DND-41 (cell line): ENCODE measurements at regions not wholly inside any gene's neighbourhood (a gene's known extent, or its start where the extent isn't known, plus 50 kb on each side); places are given as distances from the start of the nearest gene placed in this dataset.

ENCODE experiments used
- ATAC-seq: fragments of 200-7000 bp; cut with Tn5 transposase; 3 replicates; pipeline ENCODE4 v1.9.1; 2021; ENCODE audit warnings: low read depth; ENCODE audit not compliant: insufficient read depth
- DNase-seq: peaks from one replicate; pipeline ENCODE4 v3.0.0-alpha.2; 2020
- H2AFZ ChIP-seq: 2 replicates; pipeline ENCODE4 v1.6.0; 2012; ENCODE audit warnings: low read depth, low read length
- H3K27ac ChIP-seq: 2 replicates; pipeline ENCODE4 v1.5.1; 2012; ENCODE audit warnings: low read length, inconsistent platforms
- H3K27me3 ChIP-seq: fragments of 200-600 bp; sonication (generic); 2 replicates; pipeline ENCODE4 v1.6.0; 2012; ENCODE audit warnings: low read length, mild to moderate bottlenecking, inconsistent platforms; ENCODE audit not compliant: insufficient read depth, poor library complexity
- H3K36me3 ChIP-seq: 2 replicates; pipeline ENCODE4 v1.5.1; 2012; ENCODE audit warnings: low read length, inconsistent platforms; ENCODE audit not compliant: insufficient read depth
- H3K4me1 ChIP-seq: 2 replicates; pipeline ENCODE4 v1.5.1; 2012; ENCODE audit warnings: mild to moderate bottlenecking, low read length; ENCODE audit not compliant: insufficient read depth
- H3K4me2 ChIP-seq: 2 replicates; pipeline ENCODE4 v1.6.0; 2012; ENCODE audit warnings: mild to moderate bottlenecking, moderate library complexity, low read length, inconsistent platforms; ENCODE audit not compliant: insufficient read depth
- H3K4me3 ChIP-seq, 2 experiments: fragments of 200-600 bp in 1 of 2; shearing (Covaris generic) in 1 of 2; 2 replicates each; pipeline ENCODE4 v1.5.1; 2012 to 2016; ENCODE audit warnings: inconsistent platforms in 2 of 2, low read length in 2 of 2, mild to moderate bottlenecking in 2 of 2, low read depth in 1 of 2, moderate library complexity in 1 of 2
- H3K79me2 ChIP-seq: 2 replicates; pipeline ENCODE4 v1.6.0; 2012; ENCODE audit warnings: low read length, inconsistent platforms; ENCODE audit not compliant: insufficient read depth
- H3K9ac ChIP-seq: 2 replicates; pipeline ENCODE4 v1.6.0; 2012; ENCODE audit warnings: low read depth, mild to moderate bottlenecking, inconsistent platforms, low read length, moderate library complexity
- H3K9me3 ChIP-seq: 2 replicates; pipeline ENCODE4 v1.5.1; 2012; ENCODE audit warnings: low read length, moderate library complexity, mild to moderate bottlenecking, inconsistent platforms; ENCODE audit not compliant: insufficient read depth, severe bottlenecking
- H4K20me1 ChIP-seq: 2 replicates; pipeline ENCODE4 v1.6.0; 2012; ENCODE audit warnings: low read length; ENCODE audit not compliant: insufficient read depth
- EZH2 ChIP-seq: IDR thresholded peaks from 3 replicates; pipeline ENCODE4 v1.6.1; 2012; ENCODE audit warnings: borderline replicate concordance, low read depth, mild to moderate bottlenecking, moderate library complexity, low read length, inconsistent platforms; ENCODE audit not compliant: severe bottlenecking
- TF ChIP-seq, protein P1 (sequence below): IDR thresholded peaks from 2 replicates; pipeline ENCODE4 v1.5.1; 2012; ENCODE audit warnings: borderline replicate concordance, low read length, moderate library complexity, mild to moderate bottlenecking; ENCODE audit not compliant: poor library complexity, severe bottlenecking; ENCODE audit errors: extremely low read depth

DNA sequence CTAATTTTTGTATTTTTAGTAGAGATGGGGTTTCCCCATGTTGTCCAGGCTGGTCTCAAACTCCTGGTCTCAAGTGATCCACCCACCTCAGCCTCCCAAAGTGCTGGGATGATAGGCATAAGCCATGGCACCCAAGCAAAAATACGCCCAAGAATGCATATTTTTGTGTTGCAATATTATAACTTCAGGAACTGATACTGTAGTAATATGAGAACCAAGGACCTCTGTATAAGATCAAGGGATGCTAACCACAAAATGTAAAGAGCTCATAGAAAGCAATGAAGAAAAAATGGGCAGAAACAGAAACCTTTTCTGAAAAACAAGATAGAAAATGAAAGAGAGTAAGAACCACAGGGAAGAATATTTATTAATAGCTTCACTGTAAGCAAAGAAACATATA, 183.6 kb upstream of the RPL38 start:
- no peak for ATAC-seq
- no peaks in the 10 kb centered on the region for H3K27me3 ChIP-seq
- H3K9ac ChIP-seq = no peak overlapping the region
- H3K79me2 ChIP-seq = no peaks in the 10 kb centered on the region
- H3K4me1 ChIP-seq = no peaks in the 10 kb centered on the region
- H3K36me3 ChIP-seq = no peaks in the 10 kb centered on the region
- H3K9me3 ChIP-seq = no peaks in the 10 kb centered on the region
- no peak overlapping the region for H3K27ac ChIP-seq
- H4K20me1 ChIP-seq = no peaks in the 10 kb centered on the region
- H3K4me2 ChIP-seq = no peak overlapping the region
- H3K4me3 ChIP-seq = no peak overlapping the region
- no peak overlapping the region for H2AFZ ChIP-seq
- no peak for DNase-seq
- TF ChIP-seq EZH2 = no peak
- TF ChIP-seq, protein P1, sequence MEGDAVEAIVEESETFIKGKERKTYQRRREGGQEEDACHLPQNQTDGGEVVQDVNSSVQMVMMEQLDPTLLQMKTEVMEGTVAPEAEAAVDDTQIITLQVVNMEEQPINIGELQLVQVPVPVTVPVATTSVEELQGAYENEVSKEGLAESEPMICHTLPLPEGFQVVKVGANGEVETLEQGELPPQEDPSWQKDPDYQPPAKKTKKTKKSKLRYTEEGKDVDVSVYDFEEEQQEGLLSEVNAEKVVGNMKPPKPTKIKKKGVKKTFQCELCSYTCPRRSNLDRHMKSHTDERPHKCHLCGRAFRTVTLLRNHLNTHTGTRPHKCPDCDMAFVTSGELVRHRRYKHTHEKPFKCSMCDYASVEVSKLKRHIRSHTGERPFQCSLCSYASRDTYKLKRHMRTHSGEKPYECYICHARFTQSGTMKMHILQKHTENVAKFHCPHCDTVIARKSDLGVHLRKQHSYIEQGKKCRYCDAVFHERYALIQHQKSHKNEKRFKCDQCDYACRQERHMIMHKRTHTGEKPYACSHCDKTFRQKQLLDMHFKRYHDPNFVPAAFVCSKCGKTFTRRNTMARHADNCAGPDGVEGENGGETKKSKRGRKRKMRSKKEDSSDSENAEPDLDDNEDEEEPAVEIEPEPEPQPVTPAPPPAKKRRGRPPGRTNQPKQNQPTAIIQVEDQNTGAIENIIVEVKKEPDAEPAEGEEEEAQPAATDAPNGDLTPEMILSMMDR = no peak

DNA sequence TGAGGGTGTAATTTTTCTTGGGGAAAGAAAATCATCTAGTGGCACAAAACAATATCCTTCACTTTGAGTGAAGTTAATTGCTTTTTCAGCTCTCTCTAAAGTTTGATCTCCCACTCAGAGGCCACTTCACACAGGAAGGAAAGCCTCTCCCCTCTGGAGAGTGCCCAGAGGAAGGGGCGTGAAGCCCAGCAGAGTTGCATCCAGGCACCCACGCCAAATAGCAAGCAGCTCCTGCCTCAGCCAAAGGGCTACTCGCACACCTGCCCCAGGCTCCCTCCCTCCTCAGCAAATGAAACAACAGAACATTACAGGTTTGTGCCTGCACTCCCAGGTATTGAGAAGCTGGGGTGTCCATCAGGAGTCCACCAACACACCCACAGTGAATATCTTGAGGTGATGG, 183.0 kb upstream of the RPL38 start:
- H3K4me3 ChIP-seq = no peak overlapping the region
- H3K27ac ChIP-seq = no peak overlapping the region
- H4K20me1 ChIP-seq = no peaks in the 10 kb centered on the region
- no peak overlapping the region for H2AFZ ChIP-seq
- H3K36me3 ChIP-seq = no peaks in the 10 kb centered on the region
- H3K4me1 ChIP-seq = no peaks in the 10 kb centered on the region
- H3K27me3 ChIP-seq = no peaks in the 10 kb centered on the region
- H3K9me3 ChIP-seq = no peaks in the 10 kb centered on the region
- TF ChIP-seq EZH2 = no peak
- TF ChIP-seq, protein P1 = no peak
- DNase-seq (no peak), ATAC-seq (no peak)
- H3K79me2 ChIP-seq = no peaks in the 10 kb centered on the region
- H3K9ac ChIP-seq = no peak overlapping the region
- H3K4me2 ChIP-seq = no peak overlapping the region

DNA sequence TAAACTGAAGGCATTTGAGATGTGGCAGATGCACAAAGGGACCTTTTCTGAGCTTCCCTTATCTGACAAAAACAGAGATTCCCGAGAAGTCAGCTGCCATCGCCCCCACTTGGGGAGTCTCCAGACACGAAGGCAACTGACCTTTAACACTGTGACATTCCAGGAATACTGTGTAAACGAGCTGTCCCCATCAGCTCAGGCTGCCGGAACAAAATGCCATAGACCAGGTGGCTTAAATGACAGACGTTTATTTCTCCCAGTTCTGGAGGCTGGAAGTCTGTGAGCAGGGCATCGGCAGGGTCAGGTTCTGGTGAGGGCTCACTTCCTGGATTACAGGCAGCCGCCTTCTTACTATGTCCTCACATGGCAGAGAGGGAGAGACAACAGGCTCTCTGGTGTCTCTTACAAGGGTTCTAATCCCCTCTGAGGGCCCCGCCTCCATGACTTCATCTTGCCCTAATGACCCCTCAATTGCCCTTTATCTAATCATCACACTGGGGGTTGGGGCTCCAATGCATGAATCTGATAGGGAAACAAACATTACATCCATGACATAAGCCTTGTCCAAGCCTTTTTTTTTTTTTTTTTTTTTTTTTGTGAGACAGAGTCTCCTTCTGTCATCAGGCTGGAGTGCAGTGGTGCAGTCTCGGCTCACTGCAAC, 178.5 kb upstream of the RPL38 start:
- no peaks in the 10 kb centered on the region for H3K9me3 ChIP-seq
- H3K4me3 ChIP-seq = no peak overlapping the region
- no peaks in the 10 kb centered on the region for H4K20me1 ChIP-seq
- H3K36me3 ChIP-seq = no peaks in the 10 kb centered on the region
- TF ChIP-seq, protein P1 = no peak
- no peak for TF ChIP-seq EZH2
- no peak overlapping the region for H3K27ac ChIP-seq
- no peak overlapping the region for H3K9ac ChIP-seq
- DNase-seq (no peak), ATAC-seq (no peak)
- no peak overlapping the region for H2AFZ ChIP-seq
- no peaks in the 10 kb centered on the region for H3K4me1 ChIP-seq
- no peaks in the 10 kb centered on the region for H3K79me2 ChIP-seq
- H3K4me2 ChIP-seq = no peak overlapping the region
- H3K27me3 ChIP-seq = no peaks in the 10 kb centered on the region

DNA sequence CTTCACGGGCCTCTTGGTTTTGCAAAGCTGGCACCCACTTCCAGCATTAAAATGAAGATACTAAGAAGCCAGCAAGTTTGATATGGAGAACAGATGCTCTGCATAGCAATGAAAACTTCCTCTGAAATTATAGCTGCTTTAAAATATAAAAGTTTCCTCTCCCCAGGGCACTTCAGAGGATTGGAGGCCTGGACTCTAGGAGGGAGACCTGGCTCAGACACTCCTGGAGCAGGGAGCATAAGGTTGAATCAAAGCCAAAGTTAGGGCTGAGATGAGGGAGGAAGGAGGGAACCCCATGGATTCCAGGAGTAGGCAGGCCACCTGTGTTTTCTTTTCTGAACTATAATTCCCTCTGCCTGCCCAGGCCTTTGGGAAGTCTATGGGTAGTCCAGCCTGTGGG, 176.0 kb upstream of the RPL38 start:
- no peak overlapping the region for H3K4me3 ChIP-seq
- H3K9ac ChIP-seq = no peak overlapping the region
- ATAC-seq = no peak
- H3K27me3 ChIP-seq = no peaks in the 10 kb centered on the region
- no peaks in the 10 kb centered on the region for H3K79me2 ChIP-seq
- TF ChIP-seq, protein P1 = no peak
- no peak for TF ChIP-seq EZH2
- no peaks in the 10 kb centered on the region for H3K9me3 ChIP-seq
- H3K4me2 ChIP-seq = no peak overlapping the region
- no peak overlapping the region for H3K27ac ChIP-seq
- no peaks in the 10 kb centered on the region for H3K36me3 ChIP-seq
- H2AFZ ChIP-seq = no peak overlapping the region
- DNase-seq = no peak
- H3K4me1 ChIP-seq = no peaks in the 10 kb centered on the region
- H4K20me1 ChIP-seq = no peaks in the 10 kb centered on the region
